H1 (cell line): ENCODE measurements at regions not wholly inside any gene's neighbourhood (a gene's known extent, or its start where the extent isn't known, plus 50 kb on each side); places are given as distances from the start of the nearest gene placed in this dataset.

Experiments used
- CTCF ChIA-PET: fragments of 300-600 bp; sonication (Branson Sonifier 250); formaldehyde crosslinking; loops from one replicate; lab custom pipeline; 2021; ENCODE audit not compliant: partially characterized antibody; lab: Charles Lee
- POLR2A ChIA-PET: fragments of 300-600 bp; sonication (Branson Sonifier 250); formaldehyde crosslinking; loops from one replicate; lab custom pipeline; 2021; ENCODE audit warnings: inconsistent platforms; ENCODE audit not compliant: partially characterized antibody; lab: Charles Lee
- DNase-seq, 2 experiments: peaks; one replicate each; pipeline versions ENCODE4 v3.0.0 to v3.0.0-alpha.2; 2010 to 2022; ENCODE audit warnings: low spot score in 2 of 2, low read depth in 1 of 2, mixed read lengths in 1 of 2
- FAIRE-seq: peaks from 2 replicates; lab custom pipeline; 2011; peaks lifted over from hg19 to GRCh38; lab: Jason Lieb, UNC
- H2AFZ ChIP-seq: 2 replicates; pipeline ENCODE4 v1.8.1; 2012; ENCODE audit warnings: low read length, inconsistent platforms
- H2AK5ac ChIP-seq: 2 replicates; pipeline ENCODE4 v1.6.1; 2013; ENCODE audit warnings: low read depth, low read length
- H2BK120ac ChIP-seq: replicated peaks from 2 replicates; pipeline ENCODE3; 2013; ENCODE audit warnings: low read depth, low read length, inconsistent platforms
- H2BK12ac ChIP-seq: 2 replicates; pipeline ENCODE4 v1.6.1; 2013; ENCODE audit warnings: low read depth, low read length
- H2BK15ac ChIP-seq: 2 replicates; pipeline ENCODE4 v1.6.1; 2013; ENCODE audit warnings: low read length
- H2BK20ac ChIP-seq: 2 replicates; pipeline ENCODE4 v1.6.1; 2013; ENCODE audit warnings: low read length
- H2BK5ac ChIP-seq: 2 replicates; pipeline ENCODE4 v1.6.1; 2013; ENCODE audit warnings: low read depth, low read length
- H3K14ac ChIP-seq: 2 replicates; pipeline ENCODE4 v1.6.1; 2013; ENCODE audit warnings: inconsistent platforms; ENCODE audit not compliant: insufficient read length
- H3K18ac ChIP-seq: 2 replicates; pipeline ENCODE4 v1.6.1; 2013; ENCODE audit warnings: low read length; ENCODE audit errors: extremely low read depth
- H3K23ac ChIP-seq: 2 replicates; pipeline ENCODE4 v1.6.1; 2013; ENCODE audit warnings: inconsistent platforms; ENCODE audit not compliant: insufficient read length
- H3K23me2 ChIP-seq: 2 replicates; pipeline ENCODE4 v1.6.1; 2013; ENCODE audit warnings: low read depth, low read length
- H3K27ac ChIP-seq: 2 replicates; pipeline ENCODE4 v1.6.1; 2011; ENCODE audit warnings: low read depth, low read length, inconsistent platforms
- H3K27me3 ChIP-seq, 4 experiments: replicated peaks in 1 of 4; 1 replicate in 1 of 4; 2 replicates in 3 of 4; pipeline versions ENCODE4 v1.6.1 to v1.8.1; 2011 to 2013; ENCODE audit warnings: low read length in 3 of 4, mild to moderate bottlenecking in 3 of 4, inconsistent platforms in 2 of 4, mixed read lengths in 2 of 4, moderate library complexity in 1 of 4; ENCODE audit not compliant: control insufficient read depth in 3 of 4, insufficient read depth in 3 of 4; ENCODE audit errors: extremely low read depth in 1 of 4
- H3K36me3 ChIP-seq, 4 experiments: 2 replicates each; pipeline versions ENCODE4 v1.6.1 to v1.8.1; 2011 to 2013; ENCODE audit warnings: mild to moderate bottlenecking in 4 of 4, low read length in 3 of 4, moderate library complexity in 2 of 4, control low read depth in 1 of 4, inconsistent platforms in 1 of 4; ENCODE audit not compliant: insufficient read depth in 4 of 4, control insufficient read depth in 2 of 4
- H3K4ac ChIP-seq: replicated peaks from 2 replicates; pipeline ENCODE3; 2013; ENCODE audit warnings: low read length, low read depth, mixed read lengths, inconsistent platforms; ENCODE audit not compliant: insufficient read length
- H3K4me1 ChIP-seq, 4 experiments: replicated peaks in 1 of 4; 1 replicate in 1 of 4; 2 replicates in 3 of 4; pipeline versions ENCODE4 v1.6.1 to v1.8.1; 2011 to 2013; ENCODE audit warnings: low read length in 3 of 4, inconsistent platforms in 2 of 4, mixed read lengths in 1 of 4; ENCODE audit not compliant: insufficient read depth in 4 of 4, control insufficient read depth in 3 of 4
- H3K4me2 ChIP-seq, 2 experiments: 2 replicates each; pipeline versions ENCODE4 v1.6.1 to v1.8.1; 2011 to 2013; ENCODE audit warnings: low read depth in 2 of 2, low read length in 2 of 2, control low read depth in 1 of 2, inconsistent platforms in 1 of 2, mild to moderate bottlenecking in 1 of 2; ENCODE audit not compliant: insufficient read depth in 1 of 2
- H3K4me3 ChIP-seq, 4 experiments: fragments of 200-600, 300-600 bp in 1 of 4; sonication (generic), shearing (Covaris generic), sonication (Bioruptor Twin) in 1 of 4; 2 replicates each; pipeline versions ENCODE4 v1.5.1 to v1.8.1; 2011 to 2016; ENCODE audit warnings: low read length in 4 of 4, low read depth in 3 of 4, control low read depth in 2 of 4, inconsistent platforms in 2 of 4, mild to moderate bottlenecking in 2 of 4, mixed read lengths in 1 of 4, moderate library complexity in 1 of 4; ENCODE audit not compliant: insufficient read depth in 2 of 4; ENCODE audit errors: extremely low read depth in 1 of 4
- H3K56ac ChIP-seq: replicated peaks from 2 replicates; pipeline ENCODE3; 2013; ENCODE audit warnings: low read depth, mild to moderate bottlenecking, mixed read lengths, low read length, inconsistent platforms; ENCODE audit not compliant: insufficient read length
- H3K79me1 ChIP-seq: 2 replicates; pipeline ENCODE4 v1.6.1; 2013; ENCODE audit warnings: low read depth, low read length, control low read depth
- H3K79me2 ChIP-seq, 2 experiments: 2 replicates each; pipeline versions ENCODE4 v1.6.1 to v1.8.1; 2012 to 2013; ENCODE audit warnings: low read length in 2 of 2, mild to moderate bottlenecking in 2 of 2, inconsistent platforms in 1 of 2; ENCODE audit not compliant: insufficient read depth in 2 of 2, control insufficient read depth in 1 of 2
- H3K9ac ChIP-seq, 4 experiments: replicated peaks in 1 of 4; 1 replicate in 1 of 4; 2 replicates in 3 of 4; pipeline versions ENCODE4 v1.6.1 to v1.8.1; 2011 to 2013; ENCODE audit warnings: low read depth in 3 of 4, low read length in 3 of 4, control low read depth in 2 of 4, mild to moderate bottlenecking in 2 of 4, moderate library complexity in 2 of 4, inconsistent platforms in 1 of 4; ENCODE audit errors: extremely low read depth in 1 of 4
- H3K9me3 ChIP-seq, 2 experiments: 2 replicates each; pipeline versions ENCODE4 v1.6.1 to v1.8.1; 2012 to 2013; ENCODE audit warnings: mild to moderate bottlenecking in 2 of 2, moderate library complexity in 2 of 2, control low read depth in 1 of 2, inconsistent platforms in 1 of 2, low read depth in 1 of 2, low read length in 1 of 2, mixed read lengths in 1 of 2; ENCODE audit not compliant: insufficient read depth in 2 of 2
- H4K20me1 ChIP-seq, 2 experiments: replicated peaks in 1 of 2; 2 replicates each; pipeline versions ENCODE3 to v1.8.1; 2011 to 2013; ENCODE audit warnings: inconsistent platforms in 2 of 2, low read length in 2 of 2, mild to moderate bottlenecking in 1 of 2; ENCODE audit not compliant: insufficient read depth in 2 of 2, control insufficient read depth in 1 of 2
- H4K5ac ChIP-seq: 2 replicates; pipeline ENCODE4 v1.6.1; 2013; ENCODE audit warnings: low read length, low read depth, mixed read lengths, inconsistent platforms; ENCODE audit not compliant: insufficient read length
- H4K8ac ChIP-seq: 2 replicates; pipeline ENCODE4 v1.8.0; 2013; ENCODE audit warnings: mild to moderate bottlenecking, moderate library complexity, low read length, inconsistent platforms; ENCODE audit not compliant: insufficient read depth; ENCODE audit errors: extremely low read depth
- H4K91ac ChIP-seq: replicated peaks from 2 replicates; pipeline ENCODE3; 2013; ENCODE audit warnings: low read length, mixed read lengths, inconsistent platforms; ENCODE audit not compliant: insufficient read length
- PHF8 ChIP-seq: fragments of 200-600 bp; sonication (generic); conservative IDR thresholded peaks from 2 replicates; pipeline ENCODE4 v1.7.1; 2012; ENCODE audit warnings: low read depth, mild to moderate bottlenecking, inconsistent platforms, low read length, moderate library complexity
- WGBS, 2 experiments: shearing (Covaris generic) in 1 of 2; methylation state at CpG; one replicate each; pipeline versions ENCODE4 v1.1.6 to v1.1.7; 2013 to 2015; ENCODE audit warnings: low lambda C conversion rate in 2 of 2, mixed read lengths in 2 of 2, inconsistent platforms in 1 of 2, low coverage in 1 of 2, missing lambda C conversion rate in 1 of 2; ENCODE audit not compliant: insufficient replicate concordance in 2 of 2, insufficient coverage in 1 of 2, insufficient read length in 1 of 2; ENCODE audit errors: extremely low coverage in 1 of 2, missing lambda C conversion rate in 1 of 2; 5-methylcytosine and 5-hydroxymethylcytosine counted together

DNA sequence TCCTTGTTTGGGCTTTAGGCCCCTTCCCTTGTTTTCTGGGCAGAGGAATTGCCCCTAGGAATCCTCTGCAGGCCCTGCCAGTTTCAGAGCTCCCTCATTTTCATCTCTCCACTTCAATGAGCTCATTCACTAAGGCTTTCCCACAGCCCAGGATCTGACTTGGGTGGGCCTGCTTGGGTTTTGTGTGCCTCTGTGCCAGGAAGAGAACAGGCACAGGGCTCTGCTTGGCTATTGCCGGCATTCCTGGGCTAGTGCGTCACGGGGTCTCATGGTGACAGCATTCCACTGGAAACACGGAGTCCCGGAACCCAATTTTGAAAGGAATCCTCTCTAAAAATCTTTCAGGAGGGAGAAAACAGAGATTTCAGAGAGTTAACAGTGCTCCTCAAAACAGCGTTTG, 150.5 kb downstream of the VCX3A start:
- 93% methylated on average over 3 of the region's 6 CpGs; no CpG with 5 or more reads in 1 of the 2 experiments for WGBS, 2 experiments
- Histone ChIP-seq H2AK5ac (no peak overlapping the region), H3K4me3 (no peak overlapping the region), H3K9ac (no peak overlapping the region), H3K79me2 (no peaks in the 10 kb centered on the region), H3K27me3 (no peaks in the 10 kb centered on the region), H3K4me1 (peaks cover 0 to 9% (median 0%) of the 10 kb centered on the region in 4 experiments; a peak in 1 of 7 replicates), H4K8ac (0 out of 2 replicates have a peak overlapping the region, but pooled peaks have one; percentile 21), H4K91ac (no peak overlapping the region), H2BK12ac (0 out of 2 replicates have a peak overlapping the region, but pooled peaks have one; percentile 9), H2BK5ac (no peak overlapping the region), H3K27ac (no peak overlapping the region), H2BK120ac (no peak overlapping the region), H3K4ac (no peak overlapping the region), H4K20me1 (no peaks in the 10 kb centered on the region), H3K9me3 (no peaks in the 10 kb centered on the region), H3K23ac (no peak overlapping the region), H3K23me2 (no peaks in the 10 kb centered on the region), H3K36me3 (no peaks in the 10 kb centered on the region), H2AFZ (no peak overlapping the region), H3K56ac (no peak overlapping the region), H3K18ac (no peak overlapping the region), H3K79me1 (no peaks in the 10 kb centered on the region), H2BK15ac (no peak overlapping the region), H3K4me2 (no peak overlapping the region), H4K5ac (no peak overlapping the region), H2BK20ac (no peak overlapping the region), H3K14ac (no peak overlapping the region)
- no peak for DNase-seq
- peak; percentile 48 for FAIRE-seq
- no peak for TF ChIP-seq PHF8
- ChIA-PET CTCF (interaction anchor here (1.6 kb wide), 1 partner anchor 22 kb away, joined by 4 read pairs; no protein-coding TSS in a partner anchor), POLR2A (no interaction called here)
